Panc1 (cell line): ENCODE measurements at regions not wholly inside any gene's neighbourhood (a gene's known extent, or its start where the extent isn't known, plus 50 kb on each side); places are given as distances from the start of the nearest gene placed in this dataset.
"Not testable (repeated sequence)": the region's sequence is repeated elsewhere in the genome, so short reads cannot be mapped to it uniquely, and the experiment has no call there.

Source experiments
- ATAC-seq: fragments of 200-7000 bp; cut with Tn5 transposase; 2 replicates; pipeline ENCODE4 v1.9.1; 2020; ENCODE audit warnings: mild to moderate bottlenecking, moderate library complexity
- BruUV-seq: library from RNA; stranded (reverse); fragments of 400-500 nt; replicated peaks from 2 replicates; lab custom pipeline; 2021; lab: Mats Ljungman, UMichigan
- CTCF ChIA-PET: fragments of 300-600 bp; sonication (Branson Sonifier 250); formaldehyde crosslinking; loops from one replicate; lab custom pipeline; 2022; ENCODE audit warnings: antibody characterized with exemption; lab: Charles Lee
- POLR2A ChIA-PET: fragments of 300-600 bp; sonication (Branson Sonifier 250); formaldehyde crosslinking; loops from one replicate; lab custom pipeline; 2022; ENCODE audit warnings: antibody characterized with exemption; lab: Charles Lee
- DNase-seq: peaks from one replicate; pipeline ENCODE4 v3.0.0-alpha.2; 2010; ENCODE audit warnings: low read depth, low spot score
- H3K27ac ChIP-seq: 2 replicates; pipeline ENCODE4 v1.5.1; 2011; ENCODE audit warnings: mild to moderate bottlenecking, low read length, inconsistent platforms
- H3K27me3 ChIP-seq: fragments of 200-500 bp; sonication (Bioruptor generic); 2 replicates; pipeline ENCODE4 v1.6.0; 2014; ENCODE audit warnings: low read length, inconsistent platforms; ENCODE audit not compliant: control insufficient read depth, insufficient read depth
- H3K36me3 ChIP-seq: fragments of 200-500 bp; sonication (Bioruptor generic); 2 replicates; pipeline ENCODE4 v1.5.1; 2014; ENCODE audit warnings: inconsistent platforms, mild to moderate bottlenecking, low read length, moderate library complexity; ENCODE audit not compliant: control insufficient read depth, insufficient read depth
- H3K4me1 ChIP-seq: 2 replicates; pipeline ENCODE4 v1.5.1; 2011; ENCODE audit warnings: inconsistent platforms, mild to moderate bottlenecking, low read length, moderate library complexity; ENCODE audit not compliant: control insufficient read depth, insufficient read depth
- H3K4me3 ChIP-seq, 2 experiments: 2 replicates each; pipeline ENCODE4 v1.5.1; 2011 to 2012; ENCODE audit warnings: low read depth in 2 of 2, low read length in 2 of 2, mild to moderate bottlenecking in 2 of 2, inconsistent platforms in 1 of 2, moderate library complexity in 1 of 2
- H3K9me3 ChIP-seq: fragments of 200-500 bp; sonication (Bioruptor generic); 2 replicates; pipeline ENCODE4 v1.5.1; 2014; ENCODE audit warnings: low read depth, mild to moderate bottlenecking, inconsistent platforms, low read length, moderate library complexity; ENCODE audit not compliant: control insufficient read depth, insufficient read depth
- in situ Hi-C: cut with HindIII; loops from 2 replicates; pipeline ENCODE4 v1.10.0; 2016; ENCODE audit warnings: low sequenced_read_pairs, low pct_unique_long_range_greater_than_20kb
- intact Hi-C: fragments of 100-400 bp; cut with micrococcal nuclease; formaldehyde crosslinking; loops from one replicate; pipeline ENCODE4 v1.10.0; 2022; ENCODE audit not compliant: unreplicated experiment

GRCh38 chr9:65474891-65475290 is 189.9 kb upstream of the FOXD4L5 start:
- H3K27ac ChIP-seq, ATAC-seq, intact Hi-C loops, DNase-seq, BruUV-seq, POLR2A ChIA-PET, H3K36me3 ChIP-seq, H3K4me1 ChIP-seq, in situ Hi-C loops, CTCF ChIA-PET, H3K27me3 ChIP-seq, H3K9me3 ChIP-seq, H3K4me3 ChIP-seq: not testable (repeated sequence)

- H3K9me3 ChIP-seq, H3K36me3 ChIP-seq, H3K4me3 ChIP-seq, H3K4me1 ChIP-seq, ATAC-seq, POLR2A ChIA-PET, CTCF ChIA-PET, DNase-seq, H3K27ac ChIP-seq, in situ Hi-C loops, BruUV-seq, intact Hi-C loops, H3K27me3 ChIP-seq: not testable (repeated sequence)
Observed at GRCh38 chr9:65473059-65473822, 188.2 kb upstream of the FOXD4L5 start.

- CTCF ChIA-PET, BruUV-seq, H3K27me3 ChIP-seq, in situ Hi-C loops, H3K36me3 ChIP-seq, POLR2A ChIA-PET, H3K9me3 ChIP-seq, H3K4me3 ChIP-seq, H3K4me1 ChIP-seq, DNase-seq, ATAC-seq, H3K27ac ChIP-seq, intact Hi-C loops: not testable (repeated sequence)
Observed at GRCh38 chr9:65471106-65471505, 186.1 kb upstream of the FOXD4L5 start.

- H3K27me3 ChIP-seq, ATAC-seq, H3K4me3 ChIP-seq, in situ Hi-C loops, BruUV-seq, H3K4me1 ChIP-seq, DNase-seq, H3K36me3 ChIP-seq, H3K9me3 ChIP-seq, POLR2A ChIA-PET, intact Hi-C loops, CTCF ChIA-PET, H3K27ac ChIP-seq: not testable (repeated sequence)
Observed at GRCh38 chr9:65466911-65467734, 182.1 kb upstream of the FOXD4L5 start.
